ENCODE measurements at regions not wholly inside any gene's neighbourhood (a gene's known extent, or its start where the extent isn't known, plus 50 kb on each side); places are given as distances from the start of the nearest gene placed in this dataset.
"Not testable (repeated sequence)": the region's sequence is repeated elsewhere in the genome, so short reads cannot be mapped to it uniquely, and the experiment has no call there.

GRCh38 chr13:59425211-59425741, 738.5 kb downstream of the DIAPH3 start:
- intact Hi-C loops (cut with DNase I), result no loop called here
- DNase-seq (ENCODE audit: low spot score), result no peak

- no peak for DNase-seq (ENCODE audit: low spot score)
- intact Hi-C loops (cut with DNase I), result no loop called here
Measured at GRCh38 chr13:59435024-59435423, 728.7 kb downstream of the DIAPH3 start.

DNA sequence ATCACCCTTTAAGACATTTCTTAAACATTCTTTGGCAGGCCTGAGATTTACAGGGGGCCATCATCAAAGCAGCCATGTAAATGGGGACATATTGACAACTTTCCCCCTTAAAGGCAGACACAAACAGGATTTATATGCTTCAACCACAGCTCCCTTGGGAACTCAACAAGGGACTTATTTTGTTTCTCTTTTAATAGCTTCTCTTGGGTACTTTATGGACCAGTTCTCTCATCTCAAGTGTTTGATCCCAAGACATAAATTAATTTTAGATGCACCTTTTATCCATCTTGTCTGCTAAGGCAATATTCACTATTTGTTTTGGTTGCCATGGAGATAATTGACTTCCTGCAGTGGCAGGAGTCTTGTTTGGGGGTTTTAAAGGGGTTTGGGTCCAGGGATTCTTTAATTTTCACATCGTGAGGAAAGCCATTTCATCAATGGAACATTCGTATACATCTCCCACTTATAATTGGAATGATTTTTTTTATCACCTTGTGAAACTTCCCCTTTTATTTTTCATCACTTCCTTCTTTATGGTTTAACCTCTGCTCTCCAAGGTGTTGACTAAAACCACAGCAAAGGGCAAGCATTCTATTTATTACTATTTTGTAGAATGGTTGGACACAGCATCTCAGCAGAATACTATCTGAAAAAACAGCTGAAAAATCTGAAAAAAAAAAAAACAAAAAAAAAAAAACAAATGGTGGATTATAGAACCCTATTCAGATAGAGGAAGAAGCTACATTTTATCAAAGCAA, 726.0 kb downstream of the DIAPH3 start:
- no peak for DNase-seq (ENCODE audit: low spot score)
- intact Hi-C loops (cut with DNase I), result no loop called here

DNA sequence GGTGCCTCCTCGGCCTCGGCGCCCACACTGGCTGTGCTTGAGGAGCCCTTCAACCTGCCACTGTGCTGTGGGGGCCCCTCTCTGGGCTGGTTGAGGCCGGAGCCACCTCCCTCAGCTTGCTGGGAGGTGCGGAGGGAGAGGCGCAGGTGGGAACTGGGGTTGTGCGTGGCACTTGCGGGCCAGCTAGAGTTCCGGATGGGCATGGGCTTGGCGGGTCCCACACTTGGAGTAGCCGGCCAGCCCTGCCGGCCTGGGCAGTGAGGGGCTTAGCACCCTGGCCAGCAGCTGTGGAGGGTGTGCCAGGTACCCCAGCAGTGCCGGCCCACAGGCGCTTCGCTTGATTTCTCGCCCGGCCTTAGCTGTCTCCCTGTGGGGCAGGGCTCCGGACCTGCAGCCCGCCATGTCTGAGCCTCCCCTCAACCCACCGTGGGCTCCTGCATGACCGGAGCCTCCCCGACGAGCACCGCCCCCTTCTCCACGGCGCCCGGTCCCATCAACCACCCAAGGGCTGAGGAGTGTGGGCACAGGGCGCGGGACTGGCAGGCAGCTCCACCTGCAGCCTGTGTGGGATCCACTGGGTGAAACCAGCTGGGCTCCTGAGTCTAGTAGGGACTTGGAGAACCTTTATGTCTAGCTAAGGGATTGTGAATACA, 723.8 kb downstream of the DIAPH3 start:
- no peak for DNase-seq (ENCODE audit: low spot score)
- intact Hi-C loops (cut with DNase I), result no loop called here

DNA sequence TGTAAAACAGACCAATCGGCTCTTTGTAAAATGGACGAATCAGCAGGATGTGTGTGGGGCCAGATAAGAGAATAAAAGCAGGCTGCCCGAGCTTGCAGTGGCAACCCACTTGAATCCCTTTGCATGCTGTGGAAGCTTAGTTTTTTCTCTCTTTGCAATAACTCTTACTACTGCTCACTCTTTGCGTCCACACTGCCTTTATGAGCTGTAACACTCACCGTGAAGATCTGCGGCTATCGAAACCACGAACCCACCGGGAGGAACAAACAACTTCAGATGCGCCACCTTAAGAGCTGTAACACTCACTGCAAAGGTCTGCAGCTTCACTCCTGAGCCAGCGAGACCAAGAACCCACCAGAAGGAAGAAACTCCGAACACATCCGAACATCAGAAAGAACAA, 722.7 kb downstream of the DIAPH3 start:
- intact Hi-C loops (cut with DNase I); DNase-seq (ENCODE audit: low spot score): not testable (repeated sequence)

GRCh38 chr13:59441596-59442280, 722.0 kb downstream of the DIAPH3 start:
- intact Hi-C loops (cut with DNase I), result no loop called here
- DNase-seq (ENCODE audit: low spot score), result no peak

GRCh38 chr13:59442461-59442860, 721.3 kb downstream of the DIAPH3 start:
- DNase-seq (ENCODE audit: low spot score), result no peak
- intact Hi-C loops (cut with DNase I), result no loop called here

DNA sequence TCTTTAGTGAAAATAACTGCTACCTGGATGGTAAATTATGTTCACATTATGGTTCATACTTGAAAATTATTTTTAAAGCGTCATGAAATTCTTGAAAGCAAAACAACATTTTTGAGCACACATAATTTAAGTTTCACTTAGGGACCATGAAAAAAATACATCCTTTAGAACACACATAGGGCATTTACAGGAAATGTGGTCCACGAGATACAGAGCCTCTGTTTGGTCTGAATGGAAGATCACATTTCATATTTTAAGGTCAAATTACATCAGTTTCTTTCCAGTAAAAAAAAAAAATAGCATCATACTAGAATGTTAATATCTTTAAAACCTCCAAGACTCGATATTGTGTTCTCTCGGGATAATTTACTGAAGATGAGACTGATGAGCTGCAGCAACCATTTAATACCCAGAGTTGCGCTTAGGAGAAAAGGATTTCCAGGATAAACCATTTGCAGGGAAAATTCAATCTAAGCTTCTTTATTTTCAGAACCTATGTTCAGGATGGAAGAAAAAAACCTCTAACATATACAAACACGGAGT, 720.7 kb downstream of the DIAPH3 start:
- DNase-seq (ENCODE audit: low spot score), result no peak
- intact Hi-C loops (cut with DNase I), result no loop called here

- intact Hi-C loops (cut with DNase I), result no loop called here
Measured at GRCh38 chr13:59444210-59444857, 719.4 kb downstream of the DIAPH3 start.

GRCh38 chr13:59445812-59446211, 717.9 kb downstream of the DIAPH3 start:
- intact Hi-C loops (cut with DNase I), result loop anchor here (5.0 kb wide), 1 partner anchor 44 kb away; no protein-coding TSS in a partner anchor
- no peak for DNase-seq (ENCODE audit: low spot score)

More at GRCh38 chr13:59444210-59444857, 719.4 kb downstream of the DIAPH3 start:
- no peak for DNase-seq (ENCODE audit: low spot score)

GRCh38 chr13:59446391-59446790, 717.3 kb downstream of the DIAPH3 start:
- no peak for DNase-seq (ENCODE audit: low spot score)
- intact Hi-C loops (cut with DNase I), result loop anchor here (5.0 kb wide), 1 partner anchor 44 kb away; no protein-coding TSS in a partner anchor

GRCh38 chr13:59447031-59447430, 716.7 kb downstream of the DIAPH3 start:
- intact Hi-C loops (cut with DNase I), result loop anchor here (5.0 kb wide), 1 partner anchor 45 kb away; no protein-coding TSS in a partner anchor
- no peak for DNase-seq (ENCODE audit: low spot score)

DNA sequence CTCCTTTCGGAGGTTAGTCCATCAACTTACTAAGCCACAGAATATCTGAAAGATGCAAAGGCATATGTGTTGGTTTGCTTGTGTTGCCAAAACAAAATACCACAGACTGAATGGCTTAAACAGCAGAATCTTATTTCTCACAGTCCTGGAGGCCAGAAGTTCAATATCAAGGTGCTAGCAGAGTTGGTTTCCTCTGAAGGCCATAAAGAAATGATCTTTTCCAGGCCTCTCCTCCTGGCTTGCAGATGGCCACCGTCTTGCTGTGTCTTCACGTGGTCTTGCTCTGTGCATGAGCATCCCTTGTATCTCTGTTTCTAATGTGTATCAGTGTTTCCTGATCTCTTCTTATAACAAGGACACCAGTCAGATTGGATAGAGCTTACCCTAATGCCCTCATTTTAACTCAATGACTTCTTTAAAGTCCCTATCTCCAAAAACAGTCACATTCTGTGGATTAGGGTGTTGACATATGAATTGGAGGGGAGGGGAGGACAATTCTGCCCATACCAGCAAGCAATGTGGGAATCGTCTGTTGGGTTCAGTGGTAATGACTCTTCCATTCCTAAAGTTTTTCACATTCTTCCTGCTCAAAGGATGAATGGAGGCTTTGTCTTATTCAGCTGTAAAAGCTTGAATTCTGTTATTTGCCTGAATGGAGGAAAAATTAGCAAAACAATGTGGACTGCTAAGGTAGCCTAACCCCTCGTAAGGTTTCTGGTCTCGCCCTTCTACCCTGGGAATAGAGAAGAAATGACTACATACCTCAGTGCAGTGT, 715.7 kb downstream of the DIAPH3 start:
- intact Hi-C loops (cut with DNase I), result loop anchor here (5.0 kb wide), 1 partner anchor 46 kb away; no protein-coding TSS in a partner anchor
- no peak for DNase-seq (ENCODE audit: low spot score)

DNA sequence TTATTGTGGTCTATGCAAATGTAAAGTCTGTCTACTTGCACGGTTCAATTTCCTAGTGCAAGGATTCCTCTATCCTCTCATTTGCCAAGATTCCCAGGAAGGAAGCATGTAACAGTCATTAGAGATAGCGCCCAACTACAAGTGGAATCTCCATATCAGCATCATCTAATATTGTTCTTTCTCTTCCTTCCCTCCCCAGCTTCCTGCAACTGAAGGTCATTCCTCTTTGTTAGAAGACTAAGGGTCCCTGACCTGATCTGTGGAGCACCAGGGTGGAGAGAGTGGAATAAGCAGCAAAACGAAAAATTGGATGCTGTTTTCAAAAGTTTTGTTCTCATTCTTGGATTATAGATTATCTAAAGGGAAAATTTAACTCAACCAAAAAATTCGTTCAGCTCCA, 714.0 kb downstream of the DIAPH3 start:
- no peak for DNase-seq (ENCODE audit: low spot score)
- intact Hi-C loops (cut with DNase I), result loop anchor here (5.0 kb wide), 1 partner anchor 47 kb away; no protein-coding TSS in a partner anchor

GRCh38 chr13:59450229-59450628, 713.5 kb downstream of the DIAPH3 start:
- intact Hi-C loops (cut with DNase I), result no loop called here
- DNase-seq (ENCODE audit: low spot score), result no peak

DNA sequence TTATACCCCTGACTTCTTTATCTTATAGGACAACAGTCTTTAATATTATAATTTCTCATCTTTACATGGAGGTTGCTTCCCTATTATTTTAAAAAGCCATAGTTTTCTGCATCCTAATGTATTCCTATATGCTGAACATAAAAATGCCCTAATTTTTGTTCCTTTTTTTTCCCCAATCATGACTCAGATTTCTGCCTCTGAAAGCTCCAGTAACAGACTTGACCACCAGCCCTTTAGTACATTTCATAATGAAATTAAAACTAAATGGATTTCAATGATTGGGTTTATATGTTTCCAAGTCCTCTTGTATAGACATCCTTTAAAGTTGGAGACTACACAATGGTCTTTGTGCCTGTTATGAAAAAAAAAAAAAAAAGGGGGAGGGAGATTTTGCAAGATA, 712.5 kb downstream of the DIAPH3 start:
- intact Hi-C loops (cut with DNase I), result no loop called here
- no peak for DNase-seq (ENCODE audit: low spot score)

DNA sequence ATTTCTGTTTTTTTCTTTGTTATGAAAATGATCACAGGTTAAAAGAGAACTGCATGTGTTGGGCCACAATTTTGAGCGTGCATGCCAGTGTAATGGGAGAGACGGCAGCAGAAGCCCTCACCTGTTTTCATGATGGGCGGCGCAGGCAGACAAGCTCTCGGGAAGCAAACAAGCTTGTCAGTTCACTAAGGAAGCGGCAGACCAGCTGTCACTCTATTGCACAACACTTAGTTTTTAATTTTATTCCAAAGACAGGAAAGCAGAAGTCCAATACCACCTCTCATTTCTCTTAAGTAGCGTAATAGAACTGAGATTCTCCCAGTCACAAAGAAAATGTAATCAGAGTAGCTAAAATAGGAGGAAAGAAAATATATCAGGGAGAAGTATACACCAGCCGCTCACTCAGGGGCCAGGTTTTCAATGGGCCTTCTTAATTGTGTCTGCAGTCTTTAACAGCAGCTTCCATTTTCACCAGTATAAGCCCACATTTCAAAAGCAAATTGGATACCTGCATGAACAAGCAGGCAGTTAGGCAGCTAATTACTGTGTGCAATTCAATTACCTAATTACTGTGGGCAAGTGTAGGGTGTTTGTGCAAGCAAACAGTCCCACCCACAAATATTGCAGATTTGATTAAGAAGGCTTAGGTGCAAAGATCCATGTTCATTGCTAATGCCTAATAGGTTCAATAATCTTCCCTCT, 711.4 kb downstream of the DIAPH3 start:
- intact Hi-C loops (cut with DNase I), result no loop called here
- no peak for DNase-seq (ENCODE audit: low spot score)

Data from cardiac septum (tissue), 1 donor.